ENCODE measurements at regions not wholly inside any gene's neighbourhood (a gene's known extent, or its start where the extent isn't known, plus 50 kb on each side); places are given as distances from the start of the nearest gene placed in this dataset.

DNA sequence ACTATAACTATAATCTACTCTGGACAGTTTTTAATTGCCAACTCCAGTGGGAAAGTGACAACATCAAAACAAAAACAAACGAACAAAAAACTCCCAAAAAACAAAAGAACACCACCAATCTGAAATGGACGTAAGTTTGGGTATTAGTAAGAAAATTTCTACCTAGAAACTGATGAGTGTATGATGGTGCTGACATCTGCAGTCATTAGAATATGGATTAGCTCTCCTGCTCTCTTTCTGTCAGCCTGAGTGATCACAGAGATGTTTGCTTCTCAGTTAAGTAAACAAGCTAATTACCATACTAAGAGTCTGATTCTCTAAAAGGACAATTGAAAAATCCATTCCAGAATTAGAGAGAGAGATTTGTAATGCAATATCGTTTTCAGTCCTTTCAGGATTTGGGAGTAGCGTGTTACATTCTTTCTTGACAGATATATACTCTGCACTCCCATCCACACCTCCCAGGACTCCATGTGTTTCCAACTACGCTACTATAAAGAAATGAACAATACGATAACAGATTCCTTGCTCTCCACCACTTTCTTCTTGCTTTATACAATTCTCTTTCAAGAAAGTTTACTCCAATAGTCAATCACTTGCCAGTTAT lies 1347.4 kb upstream of the PIK3C3 start:
- TF ChIP-seq CTCF (IDR thresholded peaks at IDR 0.05): no peak
- no peak for TF ChIP-seq POLR2A (IDR thresholded peaks at IDR 0.05)
- TF ChIP-seq EP300 (IDR thresholded peaks at IDR 0.05): no peak
- Histone ChIP-seq H3K4me3 (no peak overlapping the region), H3K36me3 (no peaks in the 10 kb centered on the region), H3K9me3 (no peaks in the 10 kb centered on the region), H3K27me3 (no peaks in the 10 kb centered on the region), H3K4me1 (ENCODE audit: insufficient read depth) (no peaks in the 10 kb centered on the region), H3K27ac (no peak overlapping the region)
- 12 to 19% (median 14%) methylated on average over 6 of the region's 6 CpGs for WGBS, 3 donors
- intact Hi-C loops (cut with DNase I): no loop called here
- DNase-seq: no peak

- no peaks in the 10 kb centered on the region for H3K9me3 ChIP-seq
Measured at GRCh38 chr18:40606996-40607395, 1348.0 kb upstream of the PIK3C3 start.

GRCh38 chr18:40583671-40584070 lies 1371.4 kb upstream of the PIK3C3 start:
- peak in 1 of 5 donors; percentile 17 for DNase-seq
- Histone ChIP-seq H3K27me3 (no peaks in the 10 kb centered on the region), H3K27ac (no peak overlapping the region), H3K36me3 (no peaks in the 10 kb centered on the region), H3K4me3 (no peak overlapping the region), H3K4me1 (ENCODE audit: insufficient read depth) (no peaks in the 10 kb centered on the region), H3K9me3 (no peaks in the 10 kb centered on the region)
- no peak for TF ChIP-seq EP300 (IDR thresholded peaks at IDR 0.05)
- TF ChIP-seq POLR2A (IDR thresholded peaks at IDR 0.05): no peak
- TF ChIP-seq CTCF (IDR thresholded peaks at IDR 0.05): no peak
- 86 to 97% (median 93%) methylated on average over 12 of the region's 12 CpGs for WGBS, 3 donors
- intact Hi-C loops (cut with DNase I): no loop called here

More at GRCh38 chr18:40606996-40607395, 1348.0 kb upstream of the PIK3C3 start:
- Histone ChIP-seq H3K4me3 (no peak overlapping the region), H3K36me3 (no peaks in the 10 kb centered on the region), H3K4me1 (ENCODE audit: insufficient read depth) (no peaks in the 10 kb centered on the region), H3K27ac (no peak overlapping the region), H3K27me3 (no peaks in the 10 kb centered on the region)
- intact Hi-C loops (cut with DNase I): no loop called here
- no peak for DNase-seq
- no peak for TF ChIP-seq CTCF (IDR thresholded peaks at IDR 0.05)
- TF ChIP-seq EP300 (IDR thresholded peaks at IDR 0.05): no peak
- TF ChIP-seq POLR2A (IDR thresholded peaks at IDR 0.05): no peak
- WGBS, 3 donors: 32 to 47% (median 34%) methylated on average over 1 of the region's 1 CpG

- Histone ChIP-seq H3K27me3 (no peaks in the 10 kb centered on the region), H3K27ac (no peak overlapping the region), H3K36me3 (no peaks in the 10 kb centered on the region), H3K4me1 (ENCODE audit: insufficient read depth) (no peaks in the 10 kb centered on the region), H3K9me3 (no peaks in the 10 kb centered on the region), H3K4me3 (no peak overlapping the region)
- intact Hi-C loops (cut with DNase I): no loop called here
- no peak for TF ChIP-seq CTCF (IDR thresholded peaks at IDR 0.05)
- no peak for TF ChIP-seq EP300 (IDR thresholded peaks at IDR 0.05)
- no peak for TF ChIP-seq POLR2A (IDR thresholded peaks at IDR 0.05)
- no peak for DNase-seq
- 91 to 98% (median 94%) methylated on average over 1 of the region's 1 CpG for WGBS, 3 donors
Measured at GRCh38 chr18:40582105-40582504, 1372.9 kb upstream of the PIK3C3 start.

Data from ovary (tissue), 7 donors.